ENCODE measurements at regions not wholly inside any gene's neighbourhood (a gene's known extent, or its start where the extent isn't known, plus 50 kb on each side); places are given as distances from the start of the nearest gene placed in this dataset.
"Not testable (repeated sequence)": the region's sequence is repeated elsewhere in the genome, so short reads cannot be mapped to it uniquely, and the experiment has no call there.

DNA sequence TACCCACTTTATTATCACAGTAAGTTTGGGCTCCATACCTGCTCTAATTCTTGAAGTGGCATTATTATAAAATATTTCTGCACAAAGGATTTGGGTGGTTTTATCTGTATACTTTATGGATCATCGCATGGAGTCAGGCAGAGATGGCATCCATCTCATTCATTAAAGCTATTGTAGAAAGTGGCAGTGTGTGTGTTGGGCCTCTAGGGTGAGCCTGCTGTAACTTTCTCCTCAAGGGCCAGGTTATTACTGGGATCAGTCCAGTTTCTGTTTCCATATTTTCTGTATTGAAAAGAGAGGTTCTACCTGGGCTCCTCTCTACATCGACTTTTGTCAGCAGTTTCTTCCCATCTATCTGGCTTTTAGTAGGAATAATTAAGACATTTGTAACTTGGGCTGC lies 511.1 kb downstream of the MMUT start:
- no peak overlapping the region for H3K27ac ChIP-seq

GRCh38 chr6:48944276-48944675 lies 518.8 kb downstream of the MMUT start:
- not testable (repeated sequence) for H3K27ac ChIP-seq, H3K4me3 ChIP-seq

More for the DNA sequence above, 511.1 kb downstream of the MMUT start:
- no peak overlapping the region for H3K4me3 ChIP-seq

DNA sequence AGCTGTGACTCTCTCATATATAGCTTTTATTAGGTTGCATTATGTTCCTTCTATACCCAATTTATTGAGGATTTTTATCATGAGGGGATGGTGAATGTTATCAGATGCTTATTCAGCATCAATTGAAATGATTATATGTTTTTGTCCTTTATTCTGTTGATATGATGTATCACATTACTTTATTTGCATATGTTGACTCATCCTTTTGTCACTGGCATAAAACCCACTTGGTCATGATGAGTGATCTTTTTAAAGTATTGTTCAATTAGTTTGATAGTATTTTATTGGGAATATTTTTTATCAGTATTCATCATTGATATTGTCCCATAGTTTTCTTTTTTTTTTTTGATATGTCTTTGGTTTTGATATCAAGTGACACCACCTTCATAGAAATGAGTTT lies 529.9 kb downstream of the MMUT start:
- H3K4me3 ChIP-seq: no peak overlapping the region
- H3K27ac ChIP-seq: no peak overlapping the region

GRCh38 chr6:48928937-48929336 lies 534.1 kb downstream of the MMUT start:
- Histone ChIP-seq H3K27ac (no peak overlapping the region), H3K4me3 (no peak overlapping the region)

DNA sequence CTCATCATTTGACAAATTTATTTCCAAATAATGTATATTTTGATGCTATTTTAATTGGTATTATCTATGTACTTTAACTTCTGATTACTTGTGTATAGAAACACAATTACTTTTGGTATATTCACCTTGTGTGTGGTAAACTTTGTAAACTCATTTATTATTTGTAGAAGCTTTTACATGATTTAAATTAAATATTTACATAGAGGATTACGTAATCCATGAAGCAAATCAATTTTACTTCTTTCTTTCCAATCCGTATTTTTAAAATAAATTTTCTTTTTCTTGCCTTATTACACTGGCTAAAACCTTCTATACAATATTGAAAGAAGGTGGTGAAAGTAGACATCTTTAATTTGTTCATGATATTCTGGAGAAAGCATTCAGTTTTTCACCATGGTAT lies 540.2 kb downstream of the MMUT start:
- Histone ChIP-seq H3K4me3 (no peak overlapping the region), H3K27ac (no peak overlapping the region)

- H3K27ac ChIP-seq: no peak overlapping the region
- no peak overlapping the region for H3K4me3 ChIP-seq
Measured at GRCh38 chr6:48919555-48919954, 543.5 kb downstream of the MMUT start.

DNA sequence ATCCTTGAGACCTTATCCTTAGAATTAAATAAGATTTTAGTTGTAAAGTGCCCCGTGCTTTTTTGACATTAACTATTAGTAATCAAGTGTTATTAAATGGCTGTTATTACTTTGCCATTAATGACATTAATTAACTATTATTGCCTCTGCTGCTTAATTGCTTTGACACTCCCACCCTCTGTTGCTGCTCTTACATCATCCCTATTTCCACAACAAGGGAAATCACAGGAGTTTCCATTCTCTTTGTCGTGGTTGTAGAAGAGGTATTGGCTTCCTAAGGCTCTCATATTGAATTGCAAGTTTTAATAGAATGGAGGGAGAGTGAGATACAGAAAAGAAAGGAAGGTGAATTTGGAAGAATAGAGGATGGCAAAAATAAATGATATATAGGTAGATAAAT lies 545.8 kb downstream of the MMUT start:
- H3K27ac ChIP-seq: no peak overlapping the region
- no peak overlapping the region for H3K4me3 ChIP-seq

DNA sequence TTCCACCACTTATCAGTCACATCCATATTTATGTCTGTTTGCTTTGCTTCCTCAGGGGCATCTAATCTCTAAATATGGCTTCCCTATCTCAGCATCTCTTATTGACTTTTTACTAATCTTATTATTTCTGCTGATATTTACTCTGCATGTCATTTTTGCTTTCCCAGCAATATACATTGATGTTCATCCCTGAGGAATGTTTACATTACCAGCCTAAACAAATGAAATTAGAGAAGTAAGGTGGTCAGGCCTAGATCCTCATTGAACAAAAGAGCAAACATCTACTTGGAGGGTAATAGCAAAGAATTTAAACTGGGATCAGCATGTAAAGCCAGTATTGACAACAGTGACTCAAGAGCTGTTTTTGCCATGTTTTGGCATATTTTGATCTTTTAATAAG lies 546.4 kb downstream of the MMUT start:
- no peak overlapping the region for H3K4me3 ChIP-seq
- no peak overlapping the region for H3K27ac ChIP-seq

GRCh38 chr6:48915591-48915990 lies 547.5 kb downstream of the MMUT start:
- Histone ChIP-seq H3K27ac (no peak overlapping the region), H3K4me3 (no peak overlapping the region)

GRCh38 chr6:48912503-48912902 lies 550.5 kb downstream of the MMUT start:
- Histone ChIP-seq H3K27ac (no peak overlapping the region), H3K4me3 (no peak overlapping the region)

DNA sequence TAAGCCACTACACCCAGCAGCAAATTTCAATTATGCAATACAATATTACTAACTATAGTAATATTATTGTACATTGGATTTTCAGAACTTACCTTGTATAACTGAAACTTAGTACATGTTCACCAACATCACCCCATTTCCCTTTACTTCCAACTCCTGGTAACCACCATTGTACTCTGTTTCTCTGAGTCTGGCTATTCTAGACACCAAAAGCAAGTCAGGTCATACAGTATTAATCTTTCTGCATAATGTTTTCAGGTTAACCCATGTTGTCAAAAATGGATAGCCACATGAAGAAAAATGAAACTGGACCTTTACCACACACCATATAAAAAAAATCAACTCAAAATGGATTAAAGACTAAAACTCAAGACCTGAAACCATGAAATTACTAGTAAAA lies 558.2 kb downstream of the MMUT start:
- H3K27ac ChIP-seq: no peak overlapping the region

GRCh38 chr6:48894469-48894868 lies 568.6 kb downstream of the MMUT start:
- Histone ChIP-seq H3K27ac (no peak overlapping the region), H3K4me3 (no peak overlapping the region)

More for the DNA sequence above, 558.2 kb downstream of the MMUT start:
- no peak overlapping the region for H3K4me3 ChIP-seq

GRCh38 chr6:48893048-48893447 lies 570.0 kb downstream of the MMUT start:
- Histone ChIP-seq H3K4me3 (no peak overlapping the region), H3K27ac (no peak overlapping the region)

GRCh38 chr6:48891308-48891707 lies 571.7 kb downstream of the MMUT start:
- no peak overlapping the region for H3K27ac ChIP-seq
- H3K4me3 ChIP-seq: no peak overlapping the region

DNA sequence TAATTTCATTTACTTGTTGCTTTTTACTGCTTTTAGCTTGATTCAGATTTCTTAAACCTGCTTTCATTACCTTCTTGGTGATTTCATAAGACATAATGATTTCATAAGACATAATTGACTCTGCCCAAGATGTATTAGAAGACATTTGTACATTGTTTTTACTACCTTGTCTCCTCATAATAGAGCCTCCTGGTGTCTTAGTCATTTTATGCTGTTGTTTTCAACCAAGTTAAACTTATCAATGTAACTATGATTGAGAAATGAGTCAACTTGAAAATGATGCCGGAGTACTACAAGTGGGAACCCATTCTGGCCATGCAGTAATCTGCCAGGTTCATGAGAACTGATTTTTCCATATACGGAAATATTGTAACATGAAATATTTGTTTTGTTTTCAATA lies 573.6 kb downstream of the MMUT start:
- H3K4me3 ChIP-seq: no peak overlapping the region
- no peak overlapping the region for H3K27ac ChIP-seq

GRCh38 chr6:48883116-48883515 lies 579.9 kb downstream of the MMUT start:
- Histone ChIP-seq H3K27ac (no peak overlapping the region), H3K4me3 (no peak overlapping the region)

- H3K27ac ChIP-seq: no peak overlapping the region
Measured at GRCh38 chr6:48881551-48881950, 581.5 kb downstream of the MMUT start.

GRCh38 chr6:48869595-48869994 lies 593.5 kb downstream of the MMUT start:
- Histone ChIP-seq H3K4me3 (no peak overlapping the region), H3K27ac (no peak overlapping the region)

More at GRCh38 chr6:48881551-48881950, 581.5 kb downstream of the MMUT start:
- H3K4me3 ChIP-seq: no peak overlapping the region

- H3K27ac ChIP-seq: no peak overlapping the region
- H3K4me3 ChIP-seq: no peak overlapping the region
Measured at GRCh38 chr6:48866682-48867081, 596.4 kb downstream of the MMUT start.

DNA sequence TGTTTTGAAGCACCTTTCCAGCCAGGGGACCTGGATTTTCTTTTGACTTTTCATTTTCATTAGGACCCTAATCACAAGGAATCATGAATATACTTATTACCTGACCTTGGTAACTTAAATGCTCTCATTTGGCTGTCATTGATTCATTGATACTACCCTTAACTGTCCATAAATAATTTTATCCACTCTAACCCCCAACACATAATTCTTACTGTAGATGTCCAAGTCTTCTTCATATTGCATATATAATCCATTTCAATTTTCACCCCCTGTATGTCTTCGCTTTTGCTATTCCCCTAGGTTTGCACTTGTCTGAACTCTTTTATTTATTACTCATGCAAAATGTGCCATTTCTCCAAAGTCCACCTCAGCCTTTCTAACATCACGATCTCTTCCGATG lies 602.9 kb downstream of the MMUT start:
- H3K4me3 ChIP-seq: no peak overlapping the region
- H3K27ac ChIP-seq: no peak overlapping the region

- no peak overlapping the region for H3K27ac ChIP-seq
Measured at GRCh38 chr6:48859562-48860123, 603.4 kb downstream of the MMUT start.

DNA sequence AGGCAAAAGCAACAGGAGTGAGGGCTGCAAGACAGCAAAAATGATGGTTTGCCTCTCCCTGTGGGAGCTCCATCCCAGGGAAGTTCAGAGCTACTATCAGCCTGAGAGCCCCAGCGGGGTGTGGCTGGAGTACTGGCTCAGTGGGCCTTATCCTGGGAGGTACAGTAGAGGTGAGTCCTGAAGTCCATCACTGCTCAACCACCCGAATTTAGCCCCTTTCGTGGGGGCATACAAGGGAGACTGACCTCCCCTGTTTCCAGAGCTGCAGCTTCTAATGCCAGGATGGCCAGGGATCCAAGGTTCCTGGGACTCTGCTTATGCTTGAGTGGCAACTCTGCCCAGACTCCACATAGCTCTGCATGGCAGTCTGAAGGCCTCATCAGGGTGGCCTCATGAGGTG lies 617.8 kb downstream of the MMUT start:
- Histone ChIP-seq H3K27ac (no peak overlapping the region), H3K4me3 (no peak overlapping the region)

More at GRCh38 chr6:48859562-48860123, 603.4 kb downstream of the MMUT start:
- H3K4me3 ChIP-seq: no peak overlapping the region

Data from skin epidermis (tissue), 12 donors.